Astrocyte of the cerebellum (primary cell): ENCODE measurements at regions not wholly inside any gene's neighbourhood (a gene's known extent, or its start where the extent isn't known, plus 50 kb on each side); places are given as distances from the start of the nearest gene placed in this dataset.
"Not testable (repeated sequence)": the region's sequence is repeated elsewhere in the genome, so short reads cannot be mapped to it uniquely, and the experiment has no call there.

Source experiments
- DNase-seq: peaks from one replicate; pipeline ENCODE4 v3.0.0-alpha.2; 2011; ENCODE audit warnings: low read depth
- H3K4me3 ChIP-seq: 2 replicates; pipeline ENCODE4 v1.5.1; 2011; ENCODE audit warnings: mild to moderate bottlenecking, low read depth, low read length, moderate library complexity
- in situ Hi-C: cut with HindIII; loops from 2 replicates; pipeline ENCODE4 v1.10.0; 2017; ENCODE audit warnings: low sequenced_read_pairs
- TF ChIP-seq, protein P1 (sequence below): IDR thresholded peaks from 2 replicates; pipeline ENCODE4 v1.5.1; 2012; ENCODE audit warnings: low read length, low read depth, moderate library complexity, mild to moderate bottlenecking; ENCODE audit errors: missing control alignments

DNA sequence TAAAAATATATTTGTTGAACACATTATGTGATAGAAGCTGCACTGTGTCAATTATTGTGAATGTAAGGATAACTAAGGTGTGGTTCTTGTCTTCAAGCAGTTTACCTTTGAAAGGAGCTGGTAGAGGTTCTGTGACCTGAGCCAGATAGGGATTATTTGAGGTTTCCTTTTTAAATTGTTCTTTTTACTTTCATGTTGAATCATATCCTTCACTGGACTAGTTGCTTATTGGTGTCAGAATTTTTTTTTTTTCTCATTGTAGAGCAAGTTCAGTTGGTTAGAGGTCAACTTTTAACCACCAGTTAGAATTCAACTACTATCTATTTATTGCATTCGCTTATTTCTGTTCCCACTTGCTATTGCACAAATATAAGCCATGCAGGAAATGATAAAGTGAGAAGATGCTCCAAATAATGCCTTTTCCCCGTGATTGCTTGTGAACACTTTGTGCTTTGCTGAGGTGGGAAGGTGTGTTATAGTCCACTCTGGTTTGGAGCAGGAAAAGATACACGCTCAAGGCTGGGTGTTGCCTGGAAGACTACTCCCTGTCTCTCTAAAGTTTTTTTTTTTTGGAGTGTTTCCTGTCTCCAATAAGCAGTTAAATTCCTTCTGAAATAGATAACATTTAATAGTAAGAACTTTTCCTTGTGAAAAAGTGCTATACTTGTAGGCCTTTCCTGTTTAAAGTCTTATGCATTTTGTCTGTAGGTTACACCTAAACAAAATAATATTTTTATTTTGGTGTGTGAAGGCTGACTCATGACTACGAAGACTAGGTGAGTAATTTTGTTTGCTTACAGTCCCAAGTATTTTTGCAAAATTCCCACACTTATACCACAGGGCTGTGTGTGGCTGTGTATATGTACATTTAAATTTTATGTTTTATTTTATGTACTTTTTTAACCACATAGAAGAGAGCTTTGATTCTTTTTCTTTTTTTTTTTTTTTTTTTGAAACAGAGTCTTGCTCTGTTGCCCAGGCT, 83.8 kb upstream of the LCORL start:
- TF ChIP-seq, protein P1, sequence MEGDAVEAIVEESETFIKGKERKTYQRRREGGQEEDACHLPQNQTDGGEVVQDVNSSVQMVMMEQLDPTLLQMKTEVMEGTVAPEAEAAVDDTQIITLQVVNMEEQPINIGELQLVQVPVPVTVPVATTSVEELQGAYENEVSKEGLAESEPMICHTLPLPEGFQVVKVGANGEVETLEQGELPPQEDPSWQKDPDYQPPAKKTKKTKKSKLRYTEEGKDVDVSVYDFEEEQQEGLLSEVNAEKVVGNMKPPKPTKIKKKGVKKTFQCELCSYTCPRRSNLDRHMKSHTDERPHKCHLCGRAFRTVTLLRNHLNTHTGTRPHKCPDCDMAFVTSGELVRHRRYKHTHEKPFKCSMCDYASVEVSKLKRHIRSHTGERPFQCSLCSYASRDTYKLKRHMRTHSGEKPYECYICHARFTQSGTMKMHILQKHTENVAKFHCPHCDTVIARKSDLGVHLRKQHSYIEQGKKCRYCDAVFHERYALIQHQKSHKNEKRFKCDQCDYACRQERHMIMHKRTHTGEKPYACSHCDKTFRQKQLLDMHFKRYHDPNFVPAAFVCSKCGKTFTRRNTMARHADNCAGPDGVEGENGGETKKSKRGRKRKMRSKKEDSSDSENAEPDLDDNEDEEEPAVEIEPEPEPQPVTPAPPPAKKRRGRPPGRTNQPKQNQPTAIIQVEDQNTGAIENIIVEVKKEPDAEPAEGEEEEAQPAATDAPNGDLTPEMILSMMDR, result no peak
- in situ Hi-C loops, result no loop called here
- H3K4me3 ChIP-seq, result no peak overlapping the region

DNA sequence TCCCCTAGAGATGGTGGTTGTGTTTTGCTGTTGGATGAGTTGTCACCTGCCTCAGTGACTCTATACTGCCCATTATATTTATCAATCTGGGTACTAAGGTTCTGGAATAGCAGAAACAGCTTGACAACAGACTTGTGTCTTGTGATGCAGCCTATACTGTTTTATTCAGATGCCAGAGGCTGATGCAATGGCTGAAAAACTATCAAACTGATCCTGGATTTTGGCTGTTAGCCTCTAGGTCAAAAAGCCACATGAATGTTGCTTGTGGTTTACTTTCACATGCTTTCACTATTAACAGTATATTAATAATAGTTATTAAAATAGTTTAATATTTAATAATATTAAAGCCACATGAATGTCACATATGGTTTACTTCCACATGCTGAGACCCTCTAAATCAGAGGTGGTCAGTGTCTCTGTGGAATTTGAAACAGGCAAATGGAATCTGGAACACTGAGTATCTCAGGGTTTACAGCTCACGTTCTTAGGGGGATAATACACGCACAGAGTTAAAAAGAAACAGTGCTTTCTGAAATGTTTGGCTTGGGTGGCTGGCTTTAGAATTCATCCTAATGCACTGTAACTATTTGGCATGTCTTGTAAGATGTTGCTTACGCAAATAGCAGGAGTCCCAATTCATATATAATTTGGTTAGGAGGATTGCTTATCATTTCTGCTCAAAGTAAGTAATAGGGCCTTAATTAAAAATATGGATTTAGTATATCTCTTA, 82.5 kb upstream of the LCORL start:
- TF ChIP-seq, protein P1, result no peak
- DNase-seq, result no peak
- in situ Hi-C loops, result no loop called here
- H3K4me3 ChIP-seq, result no peak overlapping the region

More for the DNA sequence above, 83.8 kb upstream of the LCORL start:
- DNase-seq, result no peak

GRCh38 chr4:18100657-18101056, 79.1 kb upstream of the LCORL start:
- H3K4me3 ChIP-seq, result no peak overlapping the region
- no peak for DNase-seq
- TF ChIP-seq, protein P1, result no peak
- in situ Hi-C loops, result no loop called here

DNA sequence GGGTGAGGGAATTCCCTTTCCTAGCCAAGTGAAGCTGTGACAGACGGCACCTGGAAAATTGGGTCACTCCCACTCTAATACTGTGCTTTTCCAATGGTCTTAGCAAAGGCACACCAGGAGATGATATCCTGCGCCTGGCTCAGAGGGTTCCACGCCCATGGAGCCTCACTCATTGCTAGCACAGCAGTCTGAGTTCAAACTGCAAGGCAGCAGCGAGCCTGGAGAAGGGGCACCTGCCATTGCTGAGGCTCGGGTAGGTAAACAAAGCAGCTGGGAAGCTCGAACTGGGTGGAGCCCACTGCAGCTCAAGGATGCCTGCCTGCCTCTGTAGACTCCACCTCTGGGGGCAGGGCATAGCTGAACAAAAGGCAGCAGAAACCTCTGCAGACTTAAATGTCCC, 68.9 kb upstream of the LCORL start:
- in situ Hi-C loops, DNase-seq: not testable (repeated sequence)

DNA sequence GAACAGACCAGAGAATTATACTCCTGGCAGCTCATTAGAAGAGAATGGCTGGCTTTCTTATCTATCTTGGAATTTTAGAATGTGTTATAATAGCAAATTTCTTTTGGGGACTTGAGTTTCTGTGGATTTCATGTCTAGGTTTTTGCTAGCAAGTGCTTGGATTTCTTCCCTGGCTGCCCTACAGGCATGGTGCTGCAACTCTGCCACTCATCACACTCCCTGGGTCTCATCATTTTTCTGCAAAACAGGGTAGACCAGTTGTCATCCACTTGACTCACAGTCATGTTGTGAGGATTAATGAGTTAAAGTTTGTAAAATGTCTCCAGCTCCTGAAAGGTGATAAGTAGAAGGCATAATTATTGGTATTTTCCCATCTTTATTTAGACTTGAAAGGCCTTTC, 60.7 kb upstream of the LCORL start:
- TF ChIP-seq, protein P1, result no peak
- no peak overlapping the region for H3K4me3 ChIP-seq
- in situ Hi-C loops, result no loop called here
- no peak for DNase-seq

More for the DNA sequence above, 68.9 kb upstream of the LCORL start:
- H3K4me3 ChIP-seq, result not testable (repeated sequence)

GRCh38 chr4:18081708-18082107, 60.2 kb upstream of the LCORL start:
- in situ Hi-C loops, result no loop called here
- TF ChIP-seq, protein P1, result no peak

GRCh38 chr4:18077808-18078207, 56.3 kb upstream of the LCORL start:
- DNase-seq, result no peak
- H3K4me3 ChIP-seq, result no peak overlapping the region
- in situ Hi-C loops, result no loop called here
- TF ChIP-seq, protein P1, result no peak

More at GRCh38 chr4:18081708-18082107, 60.2 kb upstream of the LCORL start:
- no peak overlapping the region for H3K4me3 ChIP-seq
- DNase-seq, result no peak
